GM13977 (cell line): ENCODE measurements at regions not wholly inside any gene's neighbourhood (a gene's known extent, or its start where the extent isn't known, plus 50 kb on each side); places are given as distances from the start of the nearest gene placed in this dataset.

Experiments used
- DNase-seq: peaks from one replicate; pipeline ENCODE4 v3.0.0; 2012; ENCODE audit warnings: low spot score
- CTCF ChIP-seq: IDR thresholded peaks from 2 replicates; pipeline ENCODE4 v1.5.1; 2012; ENCODE audit warnings: mild to moderate bottlenecking, control low read depth; ENCODE audit not compliant: insufficient read depth; ENCODE audit errors: extremely low read depth, missing control alignments
- in situ Hi-C: fragments of 300-500 bp; cut with MboI; formaldehyde crosslinking; loops from one replicate; pipeline ENCODE4 v1.12.0; 2022; ENCODE audit warnings: low sequenced_read_pairs, low pct_unique_long_range_greater_than_20kb, mixed read lengths, inconsistent platforms; ENCODE audit not compliant: unreplicated experiment

GRCh38 chr1:212531796-212532195 is 76.8 kb upstream of the ATF3 start:
- TF ChIP-seq CTCF = no peak
- in situ Hi-C loops = no loop called here
- DNase-seq = no peak

- TF ChIP-seq CTCF = no peak
- no peak for DNase-seq
- in situ Hi-C loops = no loop called here
Measured at GRCh38 chr1:212532469-212533147, 76.0 kb upstream of the ATF3 start.

GRCh38 chr1:212533148-212533517 is 75.4 kb upstream of the ATF3 start:
- DNase-seq = no peak
- in situ Hi-C loops = no loop called here
- TF ChIP-seq CTCF = no peak

- in situ Hi-C loops = no loop called here
- DNase-seq = no peak
- TF ChIP-seq CTCF = no peak
Measured at GRCh38 chr1:212536586-212536985, 72.0 kb upstream of the ATF3 start.

- no peak for TF ChIP-seq CTCF
- no peak for DNase-seq
Measured at GRCh38 chr1:212537610-212538009, 71.0 kb upstream of the ATF3 start.

GRCh38 chr1:212539737-212540430 is 68.7 kb upstream of the ATF3 start:
- in situ Hi-C loops = no loop called here
- no peak for DNase-seq
- no peak for TF ChIP-seq CTCF

More at GRCh38 chr1:212537610-212538009, 71.0 kb upstream of the ATF3 start:
- in situ Hi-C loops = no loop called here

- in situ Hi-C loops = no loop called here
- no peak for DNase-seq
- no peak for TF ChIP-seq CTCF
Measured at GRCh38 chr1:212542761-212543187, 65.8 kb upstream of the ATF3 start.
